GM12878 (cell line): ENCODE measurements at regions not wholly inside any gene's neighbourhood (a gene's known extent, or its start where the extent isn't known, plus 50 kb on each side); places are given as distances from the start of the nearest gene placed in this dataset.

Source experiments
- ATAC-seq: fragments of 200-7000 bp; cut with Tn5 transposase; 3 replicates; pipeline ENCODE4 v1.9.1; 2020; ENCODE audit warnings: mild to moderate bottlenecking, moderate library complexity
- BruUV-seq: library from RNA; stranded (reverse); fragments of 400-500 nt; replicated peaks from 2 replicates; lab custom pipeline; 2021; lab: Mats Ljungman, UMichigan
- CTCF ChIA-PET: fragments of 300-600 bp; sonication (Branson Sonifier 250); formaldehyde crosslinking; extraction: SDS; loops from one replicate; lab custom pipeline; 2021; ENCODE audit warnings: inconsistent platforms; lab: Yijun Ruan, JAX
- POLR2A ChIA-PET: fragments of 350-600 bp; formaldehyde crosslinking; extraction: SDS; loops from one replicate; lab custom pipeline; 2021; ENCODE audit warnings: inconsistent platforms; lab: Charles Lee
- RAD21 ChIA-PET: fragments of 300-600 bp; sonication (Branson Sonifier 250); formaldehyde crosslinking; loops from one replicate; lab custom pipeline; 2023; ENCODE audit warnings: antibody characterized with exemption; ENCODE audit not compliant: unreplicated experiment; lab: Charles Lee
- SMC1A ChIA-PET: fragments of 300-600 bp; sonication (Branson Sonifier 250); formaldehyde crosslinking; loops from one replicate; lab custom pipeline; 2023; ENCODE audit not compliant: unreplicated experiment, uncharacterized antibody; lab: Charles Lee
- DNase-seq: peaks from one replicate; pipeline ENCODE4 v3.0.0-alpha.2; 2011; ENCODE audit warnings: low read depth, low spot score
- FAIRE-seq: peaks from 3 replicates; lab custom pipeline; 2011; peaks lifted over from hg19 to GRCh38; lab: Jason Lieb, UNC
- H2AFZ ChIP-seq: 2 replicates; pipeline ENCODE4 v1.6.0; 2011; ENCODE audit warnings: low read depth, low read length, control low read depth; ENCODE audit not compliant: control insufficient read depth
- H3K27ac ChIP-seq: 2 replicates; pipeline ENCODE4 v1.5.1; 2011; ENCODE audit warnings: control low read depth; ENCODE audit not compliant: control insufficient read depth, insufficient read depth
- H3K27me3 ChIP-seq, 2 experiments: replicated peaks in 1 of 2; 2 replicates each; pipeline versions ENCODE4 v1.6.0 to v1.6.1; 2011; ENCODE audit warnings: low read length in 1 of 2; ENCODE audit not compliant: control insufficient read depth in 2 of 2, insufficient read depth in 2 of 2
- H3K36me3 ChIP-seq, 2 experiments: 2 replicates each; pipeline ENCODE4 v1.5.1; 2011; ENCODE audit warnings: low read length in 1 of 2; ENCODE audit not compliant: control insufficient read depth in 2 of 2, insufficient read depth in 2 of 2
- H3K4me1 ChIP-seq: 2 replicates; pipeline ENCODE4 v1.6.1; 2011; ENCODE audit warnings: mild to moderate bottlenecking, low read length, moderate library complexity, mixed read lengths; ENCODE audit not compliant: control insufficient read depth, insufficient read depth
- H3K4me2 ChIP-seq: 2 replicates; pipeline ENCODE4 v1.6.0; 2011; ENCODE audit warnings: control low read depth; ENCODE audit not compliant: control insufficient read depth, insufficient read depth
- H3K4me3 ChIP-seq: fragments of 200-600 bp; sonication (generic); 2 replicates; pipeline ENCODE4 v1.5.1; 2016
- H3K79me2 ChIP-seq: 2 replicates; pipeline ENCODE4 v1.6.0; 2011; ENCODE audit warnings: low read length; ENCODE audit not compliant: control insufficient read depth, insufficient read depth
- H3K9ac ChIP-seq: 2 replicates; pipeline ENCODE4 v1.8.0; 2011; ENCODE audit warnings: low read length, control low read depth, mixed read lengths; ENCODE audit not compliant: control insufficient read depth, insufficient read depth
- H3K9me3 ChIP-seq: replicated peaks from 3 replicates; pipeline ENCODE4 v1.5.1; 2011; ENCODE audit warnings: mild to moderate bottlenecking, low read length; ENCODE audit not compliant: control insufficient read depth, insufficient read depth
- H4K20me1 ChIP-seq: 2 replicates; pipeline ENCODE4 v1.6.0; 2011; ENCODE audit not compliant: control insufficient read depth, insufficient read depth
- CREM ChIP-seq: IDR thresholded peaks from 2 replicates; pipeline ENCODE4 v1.6.1; 2014; ENCODE audit warnings: antibody characterized with exemption, low read depth
- HCFC1 ChIP-seq: fragments of 150-350 bp; IDR thresholded peaks from 2 replicates; pipeline ENCODE4 v1.6.1; 2014; ENCODE audit warnings: low read length
- JUNB ChIP-seq: IDR thresholded peaks from 2 replicates; pipeline ENCODE4 v1.6.1; 2016; ENCODE audit warnings: antibody characterized with exemption, mild to moderate bottlenecking
- JUND ChIP-seq: IDR thresholded peaks from 2 replicates; pipeline ENCODE4 v1.6.1; 2012; ENCODE audit warnings: low read depth, mild to moderate bottlenecking, low read length, improper control_type of control experiment, moderate library complexity
- KLF5 ChIP-seq: fragments of 450-650 bp; IDR thresholded peaks from 2 replicates; pipeline ENCODE4 v1.6.1; 2014; ENCODE audit warnings: mild to moderate bottlenecking; ENCODE audit not compliant: partially characterized antibody
- NFIC ChIP-seq: IDR thresholded peaks from 2 replicates; pipeline ENCODE4 v1.6.1; 2012; ENCODE audit warnings: low read depth, mild to moderate bottlenecking, inconsistent platforms, low read length, moderate library complexity
- PAX8 ChIP-seq: fragments of 450-650 bp; IDR thresholded peaks from 2 replicates; pipeline ENCODE4 v1.6.1; 2017; ENCODE audit warnings: mild to moderate bottlenecking, moderate library complexity
- SIX5 ChIP-seq: IDR thresholded peaks from 2 replicates; pipeline ENCODE4 v1.6.1; 2011; ENCODE audit warnings: mild to moderate bottlenecking, low read depth, low read length, moderate library complexity; ENCODE audit not compliant: severe bottlenecking
- TAF1 ChIP-seq: IDR thresholded peaks from 2 replicates; pipeline ENCODE4 v1.6.1; 2011; ENCODE audit warnings: mild to moderate bottlenecking, low read depth, low read length, borderline replicate concordance
- ZNF207 ChIP-seq: fragments of 450-650 bp; IDR thresholded peaks from 2 replicates; pipeline ENCODE4 v1.6.1; 2014; ENCODE audit warnings: antibody characterized with exemption, mild to moderate bottlenecking, borderline replicate concordance
- WGBS: methylation state at CpG from one replicate; pipeline ENCODE4 v1.1.6; 2016; ENCODE audit warnings: low lambda C conversion rate; ENCODE audit not compliant: insufficient replicate concordance, insufficient coverage; ENCODE audit errors: missing lambda C conversion rate; 5-methylcytosine and 5-hydroxymethylcytosine counted together
- in situ Hi-C: fragments of 300-500 bp; cut with MboI; formaldehyde crosslinking; loops from 9 replicates; pipeline ENCODE4 v1.14.3; 2018; ENCODE audit warnings: mixed read lengths
- intact Hi-C: fragments of 100-400 bp; cut with micrococcal nuclease; formaldehyde crosslinking; loops from one replicate; pipeline ENCODE4 v1.14.2; 2022; ENCODE audit not compliant: unreplicated experiment
- TF ChIP-seq, protein P1 (sequence below): fragments of 450-650 bp; IDR thresholded peaks from 2 replicates; pipeline ENCODE4 v1.6.1; 2017; ENCODE audit warnings: borderline replicate concordance
- TF ChIP-seq, protein P2 (sequence below): IDR thresholded peaks from 2 replicates; pipeline ENCODE4 v1.6.1; 2011; ENCODE audit warnings: borderline replicate concordance, low read depth, mild to moderate bottlenecking, moderate library complexity, mixed read lengths, low read length; ENCODE audit not compliant: insufficient read depth; ENCODE audit errors: extremely low read length
- TF ChIP-seq, protein P3 (sequence below): fragments of 450-650 bp; IDR thresholded peaks from 2 replicates; pipeline ENCODE4 v1.6.1; 2017; ENCODE audit warnings: mild to moderate bottlenecking, moderate library complexity

GRCh38 chrX:97860226-97860625 is 976.5 kb downstream of the RPA4 start:
- no peak overlapping the region for H3K4me3 ChIP-seq
- no peak overlapping the region for H2AFZ ChIP-seq
- H3K27ac ChIP-seq, result no peak overlapping the region
- no peaks in the 10 kb centered on the region for H3K36me3 ChIP-seq
- ChIA-PET SMC1A (no interaction called here), RAD21 (no interaction called here), POLR2A (no interaction called here), CTCF (no interaction called here)
- TF ChIP-seq CREM (no peak), JUND (no peak), KLF5 (no peak), TAF1 (no peak)
- TF ChIP-seq, protein P1, sequence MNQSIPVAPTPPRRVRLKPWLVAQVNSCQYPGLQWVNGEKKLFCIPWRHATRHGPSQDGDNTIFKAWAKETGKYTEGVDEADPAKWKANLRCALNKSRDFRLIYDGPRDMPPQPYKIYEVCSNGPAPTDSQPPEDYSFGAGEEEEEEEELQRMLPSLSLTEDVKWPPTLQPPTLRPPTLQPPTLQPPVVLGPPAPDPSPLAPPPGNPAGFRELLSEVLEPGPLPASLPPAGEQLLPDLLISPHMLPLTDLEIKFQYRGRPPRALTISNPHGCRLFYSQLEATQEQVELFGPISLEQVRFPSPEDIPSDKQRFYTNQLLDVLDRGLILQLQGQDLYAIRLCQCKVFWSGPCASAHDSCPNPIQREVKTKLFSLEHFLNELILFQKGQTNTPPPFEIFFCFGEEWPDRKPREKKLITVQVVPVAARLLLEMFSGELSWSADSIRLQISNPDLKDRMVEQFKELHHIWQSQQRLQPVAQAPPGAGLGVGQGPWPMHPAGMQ, result no peak
- ATAC-seq (no peak), DNase-seq (no peak), FAIRE-seq (no peak)
- no peak overlapping the region for H3K9ac ChIP-seq
- no TSS peak for BruUV-seq
- intact Hi-C loops, result no loop called here
- H3K4me1 ChIP-seq, result no peaks in the 10 kb centered on the region
- H3K27me3 ChIP-seq, result no peaks in the 10 kb centered on the region
- 0% methylated on average over 1 of the region's 1 CpG for WGBS
- no peaks in the 10 kb centered on the region for H3K79me2 ChIP-seq
- no peak overlapping the region for H3K4me2 ChIP-seq
- no peaks in the 10 kb centered on the region for H4K20me1 ChIP-seq
- in situ Hi-C loops, result no loop called here
- H3K9me3 ChIP-seq, result no peaks in the 10 kb centered on the region

- Histone ChIP-seq H3K4me1 (no peaks in the 10 kb centered on the region), H3K9me3 (no peaks in the 10 kb centered on the region), H3K27me3 (no peaks in the 10 kb centered on the region), H3K36me3 (no peaks in the 10 kb centered on the region), H3K79me2 (no peaks in the 10 kb centered on the region), H3K4me3 (no peak overlapping the region), H3K9ac (no peak overlapping the region), H3K27ac (no peak overlapping the region), H2AFZ (no peak overlapping the region), H3K4me2 (no peak overlapping the region), H4K20me1 (no peaks in the 10 kb centered on the region)
- FAIRE-seq (no peak), DNase-seq (no peak), ATAC-seq (no peak)
- no TSS peak for BruUV-seq
- intact Hi-C loops (no loop called here), in situ Hi-C loops (no loop called here)
- POLR2A ChIA-PET, result no interaction called here
- WGBS, result 11% methylated on average over 3 of the region's 3 CpGs
- SMC1A ChIA-PET, result interaction anchor here (1.1 to 2.0 kb wide), 2 partner anchors 9 to 17 kb away, joined by 4 to 5 read pairs; no protein-coding TSS in a partner anchor
- CTCF ChIA-PET, result no interaction called here
- RAD21 ChIA-PET, result no interaction called here
- TF ChIP-seq HCFC1 (no peak), SIX5 (no peak), NFIC (no peak), JUNB (no peak), KLF5 (no peak), JUND (no peak), PAX8 (no peak), ZNF207 (no peak)
- TF ChIP-seq, protein P2, sequence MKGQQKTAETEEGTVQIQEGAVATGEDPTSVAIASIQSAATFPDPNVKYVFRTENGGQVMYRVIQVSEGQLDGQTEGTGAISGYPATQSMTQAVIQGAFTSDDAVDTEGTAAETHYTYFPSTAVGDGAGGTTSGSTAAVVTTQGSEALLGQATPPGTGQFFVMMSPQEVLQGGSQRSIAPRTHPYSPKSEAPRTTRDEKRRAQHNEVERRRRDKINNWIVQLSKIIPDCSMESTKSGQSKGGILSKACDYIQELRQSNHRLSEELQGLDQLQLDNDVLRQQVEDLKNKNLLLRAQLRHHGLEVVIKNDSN, result no peak
- TF ChIP-seq, protein P3, sequence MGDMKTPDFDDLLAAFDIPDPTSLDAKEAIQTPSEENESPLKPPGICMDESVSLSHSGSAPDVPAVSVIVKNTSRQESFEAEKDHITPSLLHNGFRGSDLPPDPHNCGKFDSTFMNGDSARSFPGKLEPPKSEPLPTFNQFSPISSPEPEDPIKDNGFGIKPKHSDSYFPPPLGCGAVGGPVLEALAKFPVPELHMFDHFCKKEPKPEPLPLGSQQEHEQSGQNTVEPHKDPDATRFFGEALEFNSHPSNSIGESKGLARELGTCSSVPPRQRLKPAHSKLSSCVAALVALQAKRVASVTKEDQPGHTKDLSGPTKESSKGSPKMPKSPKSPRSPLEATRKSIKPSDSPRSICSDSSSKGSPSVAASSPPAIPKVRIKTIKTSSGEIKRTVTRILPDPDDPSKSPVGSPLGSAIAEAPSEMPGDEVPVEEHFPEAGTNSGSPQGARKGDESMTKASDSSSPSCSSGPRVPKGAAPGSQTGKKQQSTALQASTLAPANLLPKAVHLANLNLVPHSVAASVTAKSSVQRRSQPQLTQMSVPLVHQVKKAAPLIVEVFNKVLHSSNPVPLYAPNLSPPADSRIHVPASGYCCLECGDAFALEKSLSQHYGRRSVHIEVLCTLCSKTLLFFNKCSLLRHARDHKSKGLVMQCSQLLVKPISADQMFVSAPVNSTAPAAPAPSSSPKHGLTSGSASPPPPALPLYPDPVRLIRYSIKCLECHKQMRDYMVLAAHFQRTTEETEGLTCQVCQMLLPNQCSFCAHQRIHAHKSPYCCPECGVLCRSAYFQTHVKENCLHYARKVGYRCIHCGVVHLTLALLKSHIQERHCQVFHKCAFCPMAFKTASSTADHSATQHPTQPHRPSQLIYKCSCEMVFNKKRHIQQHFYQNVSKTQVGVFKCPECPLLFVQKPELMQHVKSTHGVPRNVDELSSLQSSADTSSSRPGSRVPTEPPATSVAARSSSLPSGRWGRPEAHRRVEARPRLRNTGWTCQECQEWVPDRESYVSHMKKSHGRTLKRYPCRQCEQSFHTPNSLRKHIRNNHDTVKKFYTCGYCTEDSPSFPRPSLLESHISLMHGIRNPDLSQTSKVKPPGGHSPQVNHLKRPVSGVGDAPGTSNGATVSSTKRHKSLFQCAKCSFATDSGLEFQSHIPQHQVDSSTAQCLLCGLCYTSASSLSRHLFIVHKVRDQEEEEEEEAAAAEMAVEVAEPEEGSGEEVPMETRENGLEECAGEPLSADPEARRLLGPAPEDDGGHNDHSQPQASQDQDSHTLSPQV, result no peak
Measured at GRCh38 chrX:97863261-97863660, 979.6 kb downstream of the RPA4 start.
